Keratinocyte (primary cell): ENCODE measurements at regions not wholly inside any gene's neighbourhood (a gene's known extent, or its start where the extent isn't known, plus 50 kb on each side); places are given as distances from the start of the nearest gene placed in this dataset.

ENCODE experiments used
- CTCF ChIP-seq, 3 experiments: IDR thresholded peaks in 1 of 3; conservative IDR thresholded peaks in 1 of 3; optimal IDR thresholded peaks in 1 of 3; 2 replicates in 2 of 3; 3 replicates in 1 of 3; pipeline versions ENCODE3 to v1.5.1; 2011; ENCODE audit warnings: low read length in 3 of 3, mild to moderate bottlenecking in 3 of 3, moderate library complexity in 2 of 3, control low read depth in 1 of 3, inconsistent platforms in 1 of 3; ENCODE audit not compliant: insufficient read depth in 2 of 3; ENCODE audit errors: extremely low read depth in 1 of 3
- EZH2 ChIP-seq: IDR thresholded peaks from one replicate; pipeline ENCODE4 v1.6.1; 2012; ENCODE audit warnings: inconsistent platforms, mild to moderate bottlenecking, low read length, moderate library complexity

- TF ChIP-seq CTCF (optimal IDR thresholded peaks at IDR 0.05 in 1 of 3, IDR thresholded peaks at IDR 0.05 in 1 of 3, conservative IDR thresholded peaks at IDR 0.05 in 1 of 3; ENCODE audit: extremely low read depth in 1 of 3, insufficient read depth in 2 of 3, low read length in 3 of 3) (no peak), EZH2 (no peak)
Observed at GRCh38 chr9:134570711-134571325, 70.8 kb upstream of the COL5A1 start.
